ENCODE measurements at regions not wholly inside any gene's neighbourhood (a gene's known extent, or its start where the extent isn't known, plus 50 kb on each side); places are given as distances from the start of the nearest gene placed in this dataset.

- DNase-seq (ENCODE audit: low spot score) = no peak
- no peaks in the 10 kb centered on the region for H3K4me1 ChIP-seq (ENCODE audit: insufficient read depth, low read length, poor library complexity, severe bottlenecking)
- intact Hi-C loops (cut with micrococcal nuclease; ENCODE audit: unreplicated experiment) = no loop called here
- no peak overlapping the region for H3K27ac ChIP-seq (ENCODE audit: low read depth, low read length, poor library complexity, severe bottlenecking)
- TF ChIP-seq CTCF (conservative IDR thresholded peaks at IDR 0.05; ENCODE audit: low read depth, low read length) = no peak
- POLR2A ChIA-PET (ENCODE audit: low non-redundant PET) = no interaction called here
- no peaks in the 10 kb centered on the region for H3K27me3 ChIP-seq (replicated peaks; ENCODE audit: insufficient read depth, low read depth, low read length, poor library complexity)
- CTCF ChIA-PET = no interaction called here
- H3K36me3 ChIP-seq (ENCODE audit: insufficient read depth, low read length, poor library complexity, severe bottlenecking) = no peaks in the 10 kb centered on the region
- no TSS peak for BruUV-seq (replicated peaks)
- no peaks in the 10 kb centered on the region for H3K9me3 ChIP-seq (ENCODE audit: low read depth, low read length, poor library complexity, severe bottlenecking)
- H3K4me3 ChIP-seq (ENCODE audit: low read depth, low read length, poor library complexity, severe bottlenecking) = no peak overlapping the region
Measured at GRCh38 chr1:217955723-217956122, 324.6 kb downstream of the SPATA17 start.

- no peaks in the 10 kb centered on the region for H3K4me1 ChIP-seq (ENCODE audit: insufficient read depth, low read length, poor library complexity, severe bottlenecking)
- no peaks in the 10 kb centered on the region for H3K9me3 ChIP-seq (ENCODE audit: low read depth, low read length, poor library complexity, severe bottlenecking)
- no peak for DNase-seq (ENCODE audit: low spot score)
- no peak for TF ChIP-seq CTCF (conservative IDR thresholded peaks at IDR 0.05; ENCODE audit: low read depth, low read length)
- TF ChIP-seq EZH2 (IDR thresholded peaks at IDR 0.05; ENCODE audit: borderline replicate concordance, low read depth, low read length, poor library complexity, severe bottlenecking) = no peak
- CTCF ChIA-PET = no interaction called here
- H3K27ac ChIP-seq (ENCODE audit: low read depth, low read length, poor library complexity, severe bottlenecking) = no peak overlapping the region
- intact Hi-C loops (cut with micrococcal nuclease; ENCODE audit: unreplicated experiment) = no loop called here
- BruUV-seq (replicated peaks) = no TSS peak
- peaks cover 10% of the 10 kb centered on the region for H3K27me3 ChIP-seq (replicated peaks; ENCODE audit: insufficient read depth, low read depth, low read length, poor library complexity)
- POLR2A ChIA-PET (ENCODE audit: low non-redundant PET) = no interaction called here
- no peaks in the 10 kb centered on the region for H3K36me3 ChIP-seq (ENCODE audit: insufficient read depth, low read length, poor library complexity, severe bottlenecking)
- no peak overlapping the region for H3K4me3 ChIP-seq (ENCODE audit: low read depth, low read length, poor library complexity, severe bottlenecking)
Measured at GRCh38 chr1:217965156-217965786, 319.8 kb upstream of the RRP15 start.

GRCh38 chr1:217968085-217968484 is 317.0 kb upstream of the RRP15 start:
- Histone ChIP-seq H3K4me3 (ENCODE audit: low read depth, low read length, poor library complexity, severe bottlenecking) (no peak overlapping the region), H3K27ac (ENCODE audit: low read depth, low read length, poor library complexity, severe bottlenecking) (no peak overlapping the region), H3K9me3 (ENCODE audit: low read depth, low read length, poor library complexity, severe bottlenecking) (no peaks in the 10 kb centered on the region), H3K4me1 (ENCODE audit: insufficient read depth, low read length, poor library complexity, severe bottlenecking) (no peaks in the 10 kb centered on the region), H3K36me3 (ENCODE audit: insufficient read depth, low read length, poor library complexity, severe bottlenecking) (no peaks in the 10 kb centered on the region), H3K27me3 (replicated peaks; ENCODE audit: insufficient read depth, low read depth, low read length, poor library complexity) (peaks cover 6% of the 10 kb centered on the region)
- intact Hi-C loops (cut with micrococcal nuclease; ENCODE audit: unreplicated experiment) = no loop called here
- ChIA-PET POLR2A (ENCODE audit: low non-redundant PET) (no interaction called here), CTCF (no interaction called here)
- TF ChIP-seq CTCF (conservative IDR thresholded peaks at IDR 0.05; ENCODE audit: low read depth, low read length) (no peak), EZH2 (IDR thresholded peaks at IDR 0.05; ENCODE audit: borderline replicate concordance, low read depth, low read length, poor library complexity, severe bottlenecking) (no peak)
- DNase-seq (ENCODE audit: low spot score) = no peak
- BruUV-seq (replicated peaks) = no TSS peak

Data from A673 (cell line).